Lung (tissue), 11 donors: ENCODE measurements at regions not wholly inside any gene's neighbourhood (a gene's known extent, or its start where the extent isn't known, plus 50 kb on each side); places are given as distances from the start of the nearest gene placed in this dataset.

Experiments used
- ATAC-seq: fragments of 200-7000 bp; cut with Tn5 transposase; one replicate; pipeline ENCODE4 v1.9.1; 2020; ENCODE audit warnings: moderate number of reproducible peaks; ENCODE audit not compliant: insufficient read depth, low FRiP score
- DNase-seq, 3 donors: peaks; one replicate each; pipeline ENCODE4 v3.0.0-alpha.2; 2013 to 2017
- H3K27ac ChIP-seq, 2 donors: one replicate each; pipeline ENCODE4 v1.5.1; 2013; ENCODE audit warnings: mild to moderate bottlenecking in 2 of 2, moderate library complexity in 2 of 2, control low read depth in 1 of 2, inconsistent platforms in 1 of 2, low read depth in 1 of 2, low read length in 1 of 2
- H3K27me3 ChIP-seq, 3 donors: one replicate each; pipeline ENCODE4 v1.5.1; 2013; ENCODE audit warnings: low read length in 2 of 3; ENCODE audit not compliant: control insufficient read depth in 3 of 3, insufficient read depth in 3 of 3
- H3K36me3 ChIP-seq, 4 donors: one replicate each; pipeline ENCODE4 v1.5.1; 2013; ENCODE audit warnings: low read length in 4 of 4, mild to moderate bottlenecking in 1 of 4, moderate library complexity in 1 of 4; ENCODE audit not compliant: control insufficient read depth in 4 of 4, insufficient read depth in 4 of 4
- H3K4me1 ChIP-seq, 5 donors: one replicate each; pipeline ENCODE4 v1.5.1; 2013; ENCODE audit warnings: low read length in 5 of 5, mild to moderate bottlenecking in 2 of 5, moderate library complexity in 1 of 5; ENCODE audit not compliant: control insufficient read depth in 5 of 5, insufficient read depth in 5 of 5
- H3K4me3 ChIP-seq: one replicate; pipeline ENCODE4 v1.5.1; 2013; ENCODE audit warnings: mild to moderate bottlenecking, control low read depth, moderate library complexity
- H3K9ac ChIP-seq, 2 donors: one replicate each; pipeline ENCODE4 v1.5.1; 2013; ENCODE audit warnings: low read length in 2 of 2, control low read depth in 1 of 2; ENCODE audit not compliant: insufficient read depth in 1 of 2
- H3K9me3 ChIP-seq, 4 donors: one replicate each; pipeline ENCODE4 v1.5.1; 2013; ENCODE audit warnings: low read length in 3 of 4, mild to moderate bottlenecking in 1 of 4, moderate library complexity in 1 of 4; ENCODE audit not compliant: control insufficient read depth in 4 of 4, insufficient read depth in 3 of 4
- WGBS, 2 donors: extraction: QIAGEN DNeasy Blood & Tissue Kit; methylation state at CpG; one replicate each; pipeline ENCODE4 v1.1.7; 2013; 5-methylcytosine and 5-hydroxymethylcytosine counted together
- TF ChIP-seq, protein P1 (sequence below): IDR thresholded peaks from 2 replicates; pipeline ENCODE4 v1.5.1; 2012; ENCODE audit warnings: mild to moderate bottlenecking; ENCODE audit errors: control extremely low read depth, extremely low read depth
- donor health status: control.
- donor health status: control.
- donor health status: Bipolar disorder and iron deficiency.
- donor health status: healthy.
- donor health status: DM: yes; HTN: yes; CAD: no.

DNA sequence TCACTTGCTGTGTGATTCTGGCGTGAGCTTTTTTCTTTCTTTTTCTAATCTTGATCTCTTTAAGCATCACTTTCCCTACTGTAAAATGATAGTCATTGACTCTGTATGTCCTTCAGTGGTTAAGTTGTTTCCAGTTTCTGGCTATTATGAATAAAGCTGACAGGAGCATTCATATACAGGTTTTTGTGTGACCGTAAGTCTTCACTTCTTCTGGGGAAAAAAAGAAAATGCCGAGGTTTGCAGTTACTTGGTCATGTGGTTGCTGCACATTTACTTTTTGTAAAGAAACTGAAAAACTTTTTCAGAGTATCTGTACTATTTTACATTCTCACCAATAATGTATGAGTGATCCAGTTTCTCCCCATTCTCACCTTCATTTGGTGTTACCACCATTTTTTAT is 247.4 kb upstream of the RBMS3 start:
- Histone ChIP-seq H3K27ac (no peak overlapping the region), H3K4me1 (no peaks in the 10 kb centered on the region), H3K4me3 (no peak overlapping the region), H3K9ac (no peak overlapping the region), H3K27me3 (no peaks in the 10 kb centered on the region), H3K9me3 (no peaks in the 10 kb centered on the region), H3K36me3 (no peaks in the 10 kb centered on the region)
- no peak for DNase-seq
- WGBS, 2 donors: 88 to 98% methylated on average over 3 of the region's 3 CpGs
- TF ChIP-seq, protein P1, sequence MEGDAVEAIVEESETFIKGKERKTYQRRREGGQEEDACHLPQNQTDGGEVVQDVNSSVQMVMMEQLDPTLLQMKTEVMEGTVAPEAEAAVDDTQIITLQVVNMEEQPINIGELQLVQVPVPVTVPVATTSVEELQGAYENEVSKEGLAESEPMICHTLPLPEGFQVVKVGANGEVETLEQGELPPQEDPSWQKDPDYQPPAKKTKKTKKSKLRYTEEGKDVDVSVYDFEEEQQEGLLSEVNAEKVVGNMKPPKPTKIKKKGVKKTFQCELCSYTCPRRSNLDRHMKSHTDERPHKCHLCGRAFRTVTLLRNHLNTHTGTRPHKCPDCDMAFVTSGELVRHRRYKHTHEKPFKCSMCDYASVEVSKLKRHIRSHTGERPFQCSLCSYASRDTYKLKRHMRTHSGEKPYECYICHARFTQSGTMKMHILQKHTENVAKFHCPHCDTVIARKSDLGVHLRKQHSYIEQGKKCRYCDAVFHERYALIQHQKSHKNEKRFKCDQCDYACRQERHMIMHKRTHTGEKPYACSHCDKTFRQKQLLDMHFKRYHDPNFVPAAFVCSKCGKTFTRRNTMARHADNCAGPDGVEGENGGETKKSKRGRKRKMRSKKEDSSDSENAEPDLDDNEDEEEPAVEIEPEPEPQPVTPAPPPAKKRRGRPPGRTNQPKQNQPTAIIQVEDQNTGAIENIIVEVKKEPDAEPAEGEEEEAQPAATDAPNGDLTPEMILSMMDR: no peak
- ATAC-seq: no peak

DNA sequence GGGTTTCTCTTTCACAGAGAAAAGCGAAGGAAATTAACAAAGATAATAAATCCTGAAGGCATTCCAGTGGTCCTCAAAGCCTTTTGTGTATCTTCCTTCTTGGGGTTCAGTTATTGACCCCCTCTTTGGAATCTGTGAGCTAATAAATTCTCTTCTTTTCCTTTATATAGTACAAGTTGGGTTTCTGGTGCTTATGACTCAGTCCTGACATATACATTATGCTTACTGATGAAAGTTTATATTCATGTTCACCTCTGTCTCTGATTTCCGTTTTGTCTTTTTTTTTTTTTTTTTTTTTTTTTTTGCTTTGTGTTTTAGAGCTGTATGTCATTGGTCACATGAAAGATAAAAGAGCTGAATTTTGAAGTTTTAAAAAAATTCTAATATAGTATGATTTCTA is 230.7 kb upstream of the RBMS3 start:
- ATAC-seq (no peak), DNase-seq (no peak)
- Histone ChIP-seq H3K36me3 (no peaks in the 10 kb centered on the region), H3K9me3 (no peaks in the 10 kb centered on the region), H3K27ac (no peak overlapping the region), H3K27me3 (no peaks in the 10 kb centered on the region), H3K4me1 (no peaks in the 10 kb centered on the region), H3K9ac (no peak overlapping the region), H3K4me3 (no peak overlapping the region)
- TF ChIP-seq, protein P1: no peak
- WGBS, 2 donors: 73 to 80% methylated on average over 2 of the region's 2 CpGs

DNA sequence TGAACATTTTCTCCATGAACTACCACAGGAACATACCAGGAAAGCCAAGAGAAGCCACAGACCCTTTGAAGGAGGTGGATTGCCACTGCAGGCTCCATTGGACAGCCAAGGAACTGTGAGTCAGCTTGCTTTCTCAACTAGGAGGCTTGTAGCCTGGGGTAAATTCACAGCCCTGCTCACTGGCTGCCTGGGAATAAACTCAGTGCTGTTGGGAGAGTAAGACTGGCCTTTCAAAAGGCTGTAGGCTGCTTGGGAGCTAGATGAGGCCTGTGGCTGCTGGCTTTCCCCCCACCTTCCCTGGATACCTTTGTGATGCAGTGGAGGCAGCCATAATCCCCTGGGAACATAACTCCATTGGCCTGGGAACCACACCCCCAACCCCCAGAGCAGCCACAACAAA is 223.5 kb upstream of the RBMS3 start:
- Histone ChIP-seq H3K27me3 (no peaks in the 10 kb centered on the region), H3K4me1 (no peaks in the 10 kb centered on the region), H3K36me3 (no peaks in the 10 kb centered on the region), H3K9me3 (peaks cover 0 to 5% (median 2%) of the 10 kb centered on the region in 4 donors), H3K4me3 (no peak overlapping the region), H3K9ac (no peak overlapping the region), H3K27ac (no peak overlapping the region)
- TF ChIP-seq, protein P1: no peak
- ATAC-seq: no peak
- DNase-seq: no peak

DNA sequence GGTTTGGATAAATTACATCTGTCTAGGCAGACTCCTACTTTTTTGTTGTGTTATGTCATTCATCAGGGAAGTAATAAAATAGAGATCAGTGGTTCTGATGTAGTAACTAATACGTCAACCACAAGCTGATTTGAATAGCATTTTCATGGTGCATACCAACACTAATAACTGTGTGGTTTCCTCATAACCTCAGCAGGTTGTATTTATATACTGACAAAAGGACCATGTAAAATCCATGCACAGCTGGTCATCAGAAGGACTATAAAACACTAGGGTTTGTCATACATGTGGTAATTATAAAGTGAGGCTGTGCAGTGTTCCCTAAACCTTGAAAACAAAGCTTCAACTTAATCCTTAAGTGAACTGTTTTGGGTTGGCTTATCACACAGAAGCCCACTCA is 216.8 kb upstream of the RBMS3 start:
- no peak for ATAC-seq
- Histone ChIP-seq H3K4me1 (peaks cover 0 to 28% (median 5%) of the 10 kb centered on the region in 5 donors), H3K9me3 (no peaks in the 10 kb centered on the region), H3K4me3 (no peak overlapping the region), H3K27me3 (no peaks in the 10 kb centered on the region), H3K9ac (no peak overlapping the region), H3K36me3 (no peaks in the 10 kb centered on the region), H3K27ac (no peak overlapping the region)
- peak in 1 of 3 donors; percentile 34 for DNase-seq
- TF ChIP-seq, protein P1: no peak
- 45 to 60% methylated on average over 1 of the region's 1 CpG for WGBS, 2 donors
